Upper lobe of left lung (tissue), 4 donors: ENCODE measurements at regions not wholly inside any gene's neighbourhood (a gene's known extent, or its start where the extent isn't known, plus 50 kb on each side); places are given as distances from the start of the nearest gene placed in this dataset.

Experiments
- CTCF ChIP-seq, 6 experiments: fragments of 450-650 bp in 4 of 6; fragments of 200-600 bp in 2 of 6; sonication (generic) in 2 of 6; IDR thresholded peaks; one replicate each; pipeline ENCODE4 v1.5.1; 2016 to 2019; ENCODE audit warnings: antibody characterized with exemption in 6 of 6
- EP300 ChIP-seq, 4 donors: sonication (generic); formaldehyde crosslinking; IDR thresholded peaks; one replicate each; pipeline ENCODE4 v1.5.1; 2017; ENCODE audit warnings: antibody characterized with exemption in 4 of 4, control low read depth in 2 of 4
- POLR2A ChIP-seq, 4 donors: fragments of 450-650 bp; IDR thresholded peaks; one replicate each; pipeline ENCODE4 v1.5.1; 2016 to 2017; ENCODE audit warnings: antibody characterized with exemption in 4 of 4, mild to moderate bottlenecking in 2 of 4
- POLR2AphosphoS5 ChIP-seq, 2 donors: sonication (generic); formaldehyde crosslinking; IDR thresholded peaks; one replicate each; pipeline ENCODE4 v1.5.1; 2017; ENCODE audit warnings: antibody characterized with exemption in 2 of 2

GRCh38 chr5:117682416-117682815 lies 1107.8 kb upstream of the SEMA6A start:
- no peak for TF ChIP-seq POLR2A (IDR thresholded peaks at IDR 0.05)
- TF ChIP-seq CTCF (IDR thresholded peaks at IDR 0.05) = no peak
- no peak for TF ChIP-seq POLR2AphosphoS5 (IDR thresholded peaks at IDR 0.05)
- TF ChIP-seq EP300 (IDR thresholded peaks at IDR 0.05) = no peak
